GM21528 (cell line): ENCODE measurements at regions not wholly inside any gene's neighbourhood (a gene's known extent, or its start where the extent isn't known, plus 50 kb on each side); places are given as distances from the start of the nearest gene placed in this dataset.

Experiments used
- ATAC-seq: cut with Tn5 transposase; IDR thresholded peaks from one replicate; pipeline ENCODE4 v1.9.1; 2021; ENCODE audit warnings: mild to moderate bottlenecking, moderate library complexity; ENCODE audit not compliant: unreplicated experiment, low FRiP score

DNA sequence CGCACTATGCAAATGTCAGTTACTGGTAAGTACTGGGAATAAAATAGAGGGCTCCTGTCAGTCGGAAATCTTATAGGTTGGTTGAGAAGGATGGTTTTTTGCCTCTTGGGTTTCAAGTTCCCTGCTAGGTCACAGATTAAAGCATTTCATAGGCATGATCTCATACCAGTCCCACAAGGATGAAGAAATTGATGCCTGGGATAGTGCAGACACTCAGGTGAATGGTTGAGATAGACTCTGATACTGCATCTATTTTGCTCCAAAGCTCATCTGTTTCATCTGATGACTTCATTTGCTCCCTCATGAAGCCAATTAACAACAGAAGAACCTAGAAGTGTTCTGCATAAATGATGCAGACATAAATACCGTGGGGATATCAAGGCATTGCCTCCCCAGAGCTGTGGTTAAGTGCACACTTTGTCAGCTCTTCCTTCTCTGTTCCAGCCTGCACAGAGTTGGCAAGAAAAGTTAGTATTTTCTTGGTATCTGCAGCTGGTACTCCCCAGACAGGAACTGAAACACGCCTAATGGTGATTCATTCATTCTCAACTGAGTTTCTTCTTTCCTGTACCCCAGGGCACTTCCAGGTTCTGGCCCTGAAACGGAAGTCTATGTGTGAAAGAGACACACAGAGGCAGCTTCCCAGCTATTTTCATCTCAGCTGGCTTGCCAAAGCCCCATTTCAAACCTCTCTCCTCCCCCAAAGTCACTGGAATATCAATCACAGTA lies 418.3 kb upstream of the SALL1 start:
- peak; percentile 56 for ATAC-seq

DNA sequence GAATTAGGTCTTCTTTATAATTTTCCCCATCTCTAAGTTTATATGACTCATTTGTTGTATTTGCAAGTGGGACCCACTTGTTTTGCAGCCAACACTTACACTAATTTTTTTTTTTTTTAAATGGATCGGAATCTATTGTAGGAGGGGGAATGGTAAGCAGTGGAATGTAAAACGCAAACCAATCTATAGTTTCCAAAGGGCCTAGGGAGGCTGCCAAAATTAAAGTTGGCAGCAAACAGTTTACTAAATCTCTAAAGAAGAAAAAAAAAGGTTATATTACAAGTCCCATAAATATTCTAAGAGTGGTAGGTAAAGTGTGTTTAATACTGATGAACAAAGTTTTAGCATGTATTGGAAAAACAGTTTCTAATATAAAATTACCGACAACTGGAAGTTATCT lies 416.8 kb upstream of the SALL1 start:
- no peak for ATAC-seq

DNA sequence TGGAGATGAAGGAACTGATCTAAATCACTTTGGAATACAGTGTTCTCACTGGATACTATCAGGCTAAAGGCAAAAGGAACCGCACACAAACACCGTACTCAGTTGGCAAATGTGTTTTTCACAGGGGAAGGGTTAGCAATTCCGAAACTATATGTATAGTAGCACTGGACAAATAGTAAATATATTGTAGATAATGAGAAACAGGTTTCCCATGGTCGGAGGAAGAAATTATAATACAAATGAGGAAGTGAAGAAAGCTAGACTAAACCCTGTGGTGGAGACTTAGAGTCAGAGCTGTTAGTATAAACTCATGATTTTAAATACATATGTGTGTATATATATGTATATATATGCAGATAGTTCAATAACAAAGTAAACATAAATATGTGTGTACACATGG lies 414.1 kb upstream of the SALL1 start:
- peak; percentile 70 for ATAC-seq

DNA sequence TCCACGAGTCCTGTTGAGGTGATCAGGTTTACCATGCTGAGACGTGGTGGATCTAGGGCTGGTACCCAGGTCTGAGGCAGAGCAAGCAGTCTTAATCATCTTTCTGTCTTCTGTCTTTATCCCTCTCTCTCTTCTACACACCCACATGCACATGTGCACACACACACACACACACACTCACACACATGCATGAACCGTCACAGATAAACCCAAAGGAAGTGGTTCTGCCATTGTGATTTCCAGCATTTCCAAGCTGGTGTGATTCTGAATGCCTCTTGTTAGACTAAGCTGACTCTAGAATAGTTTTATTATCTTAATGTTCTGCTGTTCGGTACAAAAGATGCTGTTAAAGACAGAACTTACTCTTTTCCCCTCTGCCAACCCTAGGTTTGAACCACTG lies 411.8 kb upstream of the SALL1 start:
- no peak for ATAC-seq

DNA sequence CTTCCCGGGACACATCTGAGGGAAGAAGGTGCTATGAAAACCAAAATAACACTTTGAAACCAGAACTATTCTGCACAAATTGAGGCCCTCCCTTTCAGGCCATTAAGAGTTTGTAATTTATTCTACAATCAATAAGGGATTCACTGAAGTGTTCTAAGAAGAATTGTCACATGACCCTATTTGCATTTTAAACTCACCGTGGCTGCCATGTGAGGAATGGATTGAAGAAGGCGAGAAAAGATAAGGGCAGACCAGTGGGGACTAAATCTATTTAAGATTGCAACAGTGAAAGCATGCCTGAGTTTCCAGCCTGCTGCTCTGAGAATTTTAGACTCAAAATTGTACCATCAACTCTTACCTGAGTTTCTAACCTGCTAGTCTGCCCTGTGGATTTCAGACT lies 408.8 kb upstream of the SALL1 start:
- ATAC-seq: no peak

DNA sequence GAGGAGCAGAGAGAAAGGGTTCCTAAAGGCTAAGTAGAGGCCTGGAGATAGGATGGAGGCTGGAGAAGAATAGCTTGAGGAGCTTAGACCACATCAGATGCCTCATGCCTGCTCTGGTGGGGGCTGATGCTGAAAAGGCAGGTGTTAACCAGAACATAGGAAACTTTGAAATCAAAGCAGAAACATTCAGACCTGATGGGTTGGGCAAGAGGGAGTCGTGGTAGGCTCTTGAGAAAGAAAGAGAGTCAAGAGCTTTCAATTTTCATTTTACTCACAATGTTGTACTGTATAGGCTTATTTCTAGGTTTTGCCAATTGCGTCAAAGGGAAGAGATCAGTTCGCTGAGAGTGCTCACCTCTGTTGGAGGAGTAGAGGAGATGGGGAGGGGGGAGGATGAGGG lies 406.6 kb upstream of the SALL1 start:
- no peak for ATAC-seq

DNA sequence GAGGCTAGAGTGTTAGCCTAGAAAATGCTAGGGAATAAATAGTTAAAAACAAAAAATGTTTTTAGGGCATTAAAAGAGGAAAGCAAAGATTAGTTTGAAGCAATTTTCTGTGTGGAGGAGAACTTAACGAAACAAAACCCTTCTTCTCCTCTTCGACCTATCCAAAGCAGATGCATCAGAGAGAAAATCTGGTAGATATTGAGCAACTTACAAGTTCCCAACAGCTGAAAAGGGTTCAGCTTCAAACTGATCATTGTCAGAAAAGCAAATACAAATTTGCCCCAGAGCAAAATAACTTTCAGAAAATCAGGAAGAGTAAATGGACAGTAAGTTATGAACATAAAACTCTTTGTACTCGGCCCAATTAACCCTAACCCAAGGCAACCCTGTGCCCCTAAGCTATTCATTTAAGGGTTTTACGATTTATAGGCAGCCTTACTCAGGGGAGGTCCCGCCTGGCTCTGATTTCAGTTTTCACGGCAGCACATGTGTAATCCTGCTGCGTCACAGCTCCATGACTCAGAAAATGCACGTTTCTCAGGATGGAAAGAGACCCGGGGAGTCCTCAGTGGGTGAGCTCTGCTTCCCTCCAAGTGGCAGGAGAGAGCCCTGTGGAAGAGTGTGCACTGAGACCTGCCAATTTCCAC lies 405.7 kb upstream of the SALL1 start:
- ATAC-seq: no peak

DNA sequence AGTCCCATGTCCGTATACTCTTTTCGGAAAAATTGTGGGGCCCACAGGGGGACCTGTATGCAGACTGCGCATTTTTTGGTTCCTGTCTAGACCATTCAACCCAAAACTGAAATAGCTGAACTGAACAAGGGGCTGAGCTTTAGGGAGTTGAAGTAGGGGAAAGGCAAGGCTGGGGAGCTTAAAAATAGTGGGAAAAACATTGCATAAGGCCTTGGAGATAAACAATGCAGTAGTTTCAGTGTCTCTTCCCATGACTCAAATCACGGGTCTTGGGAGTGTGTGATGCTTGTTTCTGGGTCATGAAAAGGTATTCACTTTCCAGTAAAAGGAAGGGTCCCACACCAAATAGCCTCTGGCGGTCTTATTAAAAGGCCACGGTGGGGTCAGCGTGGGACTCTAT lies 402.8 kb upstream of the SALL1 start:
- no peak for ATAC-seq

DNA sequence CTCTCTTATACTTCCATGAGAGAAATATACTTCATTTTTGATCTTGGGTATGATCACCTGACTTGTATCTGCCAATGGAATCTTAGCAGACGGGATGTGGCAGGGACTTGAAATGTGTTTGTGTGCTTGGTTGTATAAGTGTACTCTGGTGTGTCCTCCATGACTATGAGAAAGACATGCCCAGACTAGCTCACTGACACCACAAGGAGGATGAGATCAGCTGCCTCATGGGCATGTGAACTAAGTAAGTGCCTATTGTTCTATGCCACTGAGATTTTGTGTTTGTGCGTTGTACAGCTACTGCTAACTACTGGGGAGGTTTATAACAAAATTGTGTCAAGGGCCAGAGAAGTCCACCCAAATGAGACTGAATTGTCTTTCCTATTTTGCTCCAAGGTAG lies 402.2 kb upstream of the SALL1 start:
- ATAC-seq: no peak

DNA sequence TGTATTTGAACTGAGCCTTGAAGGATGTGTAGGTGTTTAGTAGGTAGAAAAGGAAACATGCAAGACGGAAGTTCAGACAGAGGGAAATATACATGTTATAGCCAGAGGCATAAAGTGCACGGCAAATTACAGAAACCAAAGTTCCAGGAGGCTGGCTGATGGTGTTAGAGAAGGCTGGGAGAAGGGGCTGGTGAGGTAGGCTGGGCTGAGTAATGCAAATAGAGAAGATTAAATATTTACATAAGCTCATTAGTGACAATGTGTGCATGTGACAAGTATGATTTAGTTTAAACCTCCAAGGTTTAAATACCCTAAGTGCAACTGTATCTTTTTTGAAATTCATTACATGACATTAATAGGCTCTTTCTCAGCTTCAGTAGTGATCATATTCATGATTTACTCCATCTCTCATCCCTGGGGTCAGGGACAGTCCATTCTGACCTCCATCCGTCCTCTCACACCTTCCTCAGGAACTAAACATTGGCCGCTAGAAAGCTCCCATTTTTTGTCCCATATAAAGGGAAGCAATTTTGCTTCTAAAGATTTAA lies 399.8 kb upstream of the SALL1 start:
- no peak for ATAC-seq

DNA sequence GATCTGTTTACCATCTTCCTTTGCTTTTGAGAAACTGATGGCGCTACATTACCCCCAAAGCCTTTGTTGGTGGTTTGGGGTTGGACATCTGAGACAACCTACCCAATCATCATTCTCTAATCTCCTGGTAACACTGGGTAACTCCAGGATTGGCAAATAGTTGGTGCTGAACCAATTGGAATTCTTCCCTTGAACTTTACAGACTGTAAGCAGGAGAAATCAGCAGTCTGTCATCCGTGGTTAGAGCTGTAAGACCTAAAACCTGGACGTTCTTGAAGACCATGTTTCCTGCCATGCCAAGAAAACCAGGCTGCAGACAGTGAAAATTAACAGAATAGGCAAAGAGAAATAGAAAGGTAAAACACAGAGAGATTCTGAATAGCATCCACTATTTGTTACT lies 398.8 kb upstream of the SALL1 start:
- ATAC-seq: no peak

DNA sequence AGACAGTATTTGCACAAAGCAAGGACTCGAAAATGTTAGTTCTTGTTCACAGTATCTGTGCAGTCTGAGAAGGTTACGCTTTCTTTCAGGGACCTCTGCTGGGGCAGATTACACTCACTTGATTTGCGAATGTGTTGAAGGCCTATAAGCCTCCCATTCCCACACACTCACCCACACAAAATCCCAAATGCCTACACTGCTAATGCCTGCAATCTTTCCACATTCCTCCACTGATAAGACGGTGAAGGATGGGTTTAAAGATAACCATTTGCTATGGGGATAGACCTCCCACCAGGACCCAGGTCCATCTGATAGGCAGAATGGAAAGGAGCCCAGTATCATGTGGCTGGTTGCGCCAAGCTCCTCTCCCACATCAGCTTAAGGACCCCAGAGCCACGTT lies 394.9 kb upstream of the SALL1 start:
- ATAC-seq: no peak

DNA sequence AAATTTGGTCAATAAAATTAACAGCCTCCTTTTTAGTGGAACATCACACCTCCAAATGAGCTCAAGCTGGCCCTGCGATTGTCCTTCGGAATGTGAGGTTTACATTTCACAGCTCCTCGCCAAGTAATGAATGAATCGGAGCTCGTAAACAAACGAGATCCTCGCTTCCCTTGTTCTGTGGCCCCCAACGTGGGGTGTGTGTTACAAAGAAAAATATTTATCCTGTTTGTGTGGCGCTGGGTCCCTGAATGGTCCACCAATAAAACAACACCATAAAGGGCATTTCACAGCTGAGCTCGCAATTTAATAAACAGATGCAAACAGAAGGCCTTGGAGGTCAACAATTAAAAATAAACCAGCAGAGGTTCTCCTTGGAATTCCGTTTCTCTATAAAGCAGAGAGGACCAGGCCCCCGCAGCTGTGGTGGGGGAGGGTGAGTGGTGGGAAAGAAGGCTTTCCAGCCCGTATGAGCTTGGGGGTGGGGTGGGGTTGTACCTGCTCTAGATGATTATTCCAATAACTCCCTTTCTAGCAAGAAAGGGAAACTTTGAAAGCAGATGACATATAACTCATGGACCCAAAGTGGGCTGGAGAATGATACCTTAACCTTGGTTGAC lies 393.9 kb upstream of the SALL1 start:
- ATAC-seq: no peak

DNA sequence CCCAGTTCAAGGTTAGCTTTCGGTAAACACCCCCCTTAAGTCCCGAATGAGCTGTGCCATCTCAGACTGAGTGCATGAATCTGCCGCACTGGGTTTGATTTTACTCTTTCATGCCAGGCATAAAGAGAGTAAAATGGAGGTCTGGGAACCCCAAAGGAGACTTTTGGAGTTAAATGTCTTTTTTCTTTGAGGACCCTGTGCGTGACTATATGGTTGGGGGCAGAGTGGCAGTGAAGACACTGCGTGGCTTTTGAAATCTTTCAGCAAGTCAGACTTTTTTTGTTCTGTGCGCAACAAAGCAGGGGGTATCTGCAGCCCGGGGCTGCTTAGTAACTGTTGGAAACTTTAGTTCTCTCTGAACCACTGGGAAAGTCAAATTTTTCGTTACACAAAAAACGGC lies 392.9 kb upstream of the SALL1 start:
- ATAC-seq: no peak

DNA sequence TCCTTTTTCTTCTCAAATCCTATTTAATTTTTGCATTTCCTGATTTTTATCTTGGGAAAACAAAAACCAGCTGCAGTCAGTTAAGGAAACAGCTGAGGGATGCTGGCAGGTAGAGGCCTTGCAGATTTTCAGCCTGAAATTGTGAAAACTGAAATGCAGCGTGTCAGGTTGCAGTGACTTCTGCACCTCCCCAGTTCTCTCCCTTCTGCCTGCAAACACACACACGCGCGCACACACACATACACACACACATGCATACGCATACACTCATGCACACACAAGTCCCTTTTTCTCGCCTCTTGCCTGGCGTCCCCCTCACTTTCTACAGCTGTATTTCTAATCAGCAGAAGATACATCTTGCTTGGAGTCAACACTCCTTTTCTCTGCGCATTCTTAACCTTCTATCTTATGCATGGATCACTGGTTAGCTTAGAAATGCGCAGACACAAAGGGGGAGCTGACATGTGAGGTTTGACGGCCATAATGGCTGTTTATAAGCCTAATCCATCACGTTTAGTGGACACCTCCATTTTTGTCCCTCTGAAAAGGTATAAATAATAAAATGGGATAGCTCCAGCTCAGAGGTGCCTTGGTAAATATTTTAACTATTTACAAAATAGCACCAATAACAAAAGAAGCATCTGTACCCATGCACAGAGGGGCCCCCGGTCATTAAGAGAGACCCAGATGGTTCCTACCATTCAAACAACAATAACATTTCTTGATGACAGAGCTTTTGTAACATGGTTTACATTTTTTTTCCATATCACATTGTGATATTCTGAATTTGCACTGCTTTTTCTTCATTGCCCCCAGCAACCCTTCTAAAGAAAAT lies 392.1 kb upstream of the SALL1 start:
- no peak for ATAC-seq

DNA sequence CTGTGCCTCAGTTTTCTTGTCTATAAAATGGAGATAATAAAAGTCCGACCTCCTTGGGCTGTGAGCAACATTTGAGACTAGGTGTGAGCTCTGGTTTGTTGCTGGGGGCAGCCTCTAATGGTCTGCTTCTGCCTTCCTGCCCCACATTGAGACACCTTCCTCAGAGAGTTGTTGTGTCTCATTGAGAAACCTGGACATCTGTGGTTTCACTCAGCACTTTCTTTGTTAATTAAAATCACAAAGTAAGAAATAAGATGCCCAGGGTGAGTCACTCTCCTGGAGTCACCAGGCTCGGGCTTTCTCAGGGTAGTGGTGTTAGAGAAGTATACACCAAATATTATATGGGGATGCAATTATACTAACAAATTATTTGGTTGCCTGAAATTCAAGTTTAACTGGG lies 389.2 kb upstream of the SALL1 start:
- ATAC-seq: no peak

DNA sequence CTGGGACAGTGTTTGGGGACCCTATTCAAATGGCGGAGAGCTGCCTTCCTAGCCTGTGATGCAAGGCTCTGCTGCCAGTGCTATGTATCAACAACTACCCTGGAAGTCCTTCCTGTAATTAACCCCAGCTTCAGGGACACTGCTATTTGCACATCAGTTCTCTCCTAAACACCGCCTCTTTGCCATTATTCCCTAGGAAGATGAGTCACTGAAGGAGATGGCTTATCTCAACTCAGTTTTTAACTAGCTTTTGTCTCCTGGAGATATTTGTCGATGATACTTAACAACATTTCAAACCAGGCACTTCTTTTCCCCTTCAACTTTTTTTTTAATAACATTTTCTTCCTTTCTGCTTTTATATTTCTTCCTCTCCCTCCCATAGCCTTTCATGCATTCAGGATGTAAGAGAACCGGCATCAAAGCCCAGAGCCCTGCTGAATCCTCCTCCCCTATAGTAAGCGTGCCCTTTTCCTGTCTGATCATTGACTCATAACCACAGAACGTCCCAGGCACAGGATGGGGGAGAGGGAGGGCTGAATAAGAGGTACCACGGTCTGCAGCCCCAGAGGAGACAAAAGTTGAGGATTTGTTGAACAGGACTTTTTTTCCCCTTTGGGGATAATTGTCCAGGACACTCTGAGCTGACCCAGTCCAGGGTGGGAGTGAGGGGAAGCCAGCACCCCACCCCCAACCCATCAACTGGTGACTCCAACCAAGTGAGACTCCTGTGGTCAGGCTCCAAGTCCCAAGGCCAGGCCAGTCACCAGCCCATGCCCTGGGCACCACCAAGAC lies 387.8 kb upstream of the SALL1 start:
- no peak for ATAC-seq

DNA sequence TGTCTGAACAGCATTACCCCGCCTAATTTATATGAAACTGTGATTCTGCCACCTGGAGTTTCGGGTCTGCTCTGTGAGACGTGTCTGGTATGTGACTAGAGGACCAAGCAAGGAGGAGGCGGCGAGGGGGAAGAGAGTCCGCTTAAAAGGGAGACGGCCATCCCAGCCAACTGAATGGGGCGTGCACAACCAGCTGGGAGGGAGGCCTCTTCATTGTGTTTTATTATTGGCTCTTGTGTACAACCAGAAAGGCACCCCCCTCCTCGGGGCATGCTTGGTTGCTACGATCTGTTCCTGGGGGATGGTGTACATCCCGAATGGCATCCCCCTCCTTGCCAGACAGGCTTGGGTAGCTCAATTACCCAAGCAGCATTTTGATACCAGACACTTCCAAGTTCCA lies 384.5 kb upstream of the SALL1 start:
- ATAC-seq: no peak

DNA sequence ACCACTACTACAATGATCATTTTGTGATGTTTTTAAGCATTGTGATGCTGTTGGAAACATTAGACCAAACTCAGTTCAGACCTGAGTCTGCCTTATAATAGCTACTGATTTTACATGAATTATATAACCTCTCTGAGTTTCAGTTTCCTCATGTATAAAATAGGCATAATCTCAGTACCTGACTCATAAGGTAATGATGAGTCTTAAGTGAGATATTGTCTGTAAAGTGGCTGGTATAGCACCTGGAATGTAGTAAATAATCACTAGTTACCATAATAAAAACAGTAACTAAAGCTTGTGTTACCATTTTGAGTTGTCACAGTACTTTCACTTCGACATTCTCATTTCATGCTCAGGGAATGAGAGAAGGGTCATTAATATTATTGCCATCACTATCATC lies 381.5 kb upstream of the SALL1 start:
- no peak for ATAC-seq

DNA sequence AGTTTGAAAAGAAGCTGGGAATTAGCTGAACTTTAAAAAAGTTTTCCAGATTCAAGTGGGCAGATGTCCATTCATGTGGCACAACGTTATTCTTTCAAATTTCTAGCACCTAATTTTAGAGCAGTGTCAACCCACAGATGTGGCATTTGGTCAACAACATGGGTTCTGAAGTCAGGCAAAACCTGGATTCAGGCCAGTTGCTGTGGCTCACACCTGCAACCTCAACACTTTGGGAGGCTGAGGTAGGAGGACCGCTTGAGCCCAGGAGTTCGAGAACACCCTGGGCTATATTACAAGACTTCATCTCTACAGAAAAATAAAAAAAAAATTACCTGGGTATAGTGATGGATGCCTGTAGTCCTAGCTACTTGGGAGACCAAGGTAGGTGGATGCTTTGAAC lies 380.2 kb upstream of the SALL1 start:
- no peak for ATAC-seq
